ENCODE measurements at regions not wholly inside any gene's neighbourhood (a gene's known extent, or its start where the extent isn't known, plus 50 kb on each side); places are given as distances from the start of the nearest gene placed in this dataset.
A peak's percentile ranks its signal among the peaks of the same experiment; 100 is the strongest.
"Not testable (repeated sequence)": the region's sequence is repeated elsewhere in the genome, so short reads cannot be mapped to it uniquely, and the experiment has no call there.

GRCh38 chr12:61999311-61999710 is 260.9 kb upstream of the USP15 start:
- DNase-seq (ENCODE audit: low read depth in 2 of 2), result no peak

GRCh38 chr12:62001424-62001823 is 258.8 kb upstream of the USP15 start:
- DNase-seq (ENCODE audit: low read depth in 2 of 2), result no peak

- no peak for DNase-seq (ENCODE audit: low read depth in 2 of 2)
These were observed 257.0 kb upstream of the USP15 start for GRCh38 chr12:62003226-62003625.

DNA sequence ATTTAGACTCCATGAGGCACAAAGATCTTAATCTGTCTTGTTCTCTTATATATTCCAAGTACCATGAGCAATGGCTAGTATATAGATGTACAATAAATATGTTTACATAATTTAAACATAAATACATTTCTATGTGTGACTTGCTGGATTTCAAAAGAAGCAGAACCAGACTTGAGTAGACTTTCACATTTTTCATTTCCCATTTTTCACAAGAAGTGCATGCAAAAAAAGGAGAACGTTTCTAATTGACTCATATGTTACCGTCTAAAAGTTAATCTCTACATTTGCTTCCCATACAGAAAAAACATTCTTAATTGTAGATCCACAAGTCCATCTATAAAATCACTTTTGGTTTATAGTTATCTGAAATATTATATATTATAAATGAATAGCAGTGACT is 256.5 kb upstream of the USP15 start:
- DNase-seq (ENCODE audit: low read depth in 2 of 2), result no peak

GRCh38 chr12:62005615-62006014 is 254.6 kb upstream of the USP15 start:
- no peak for DNase-seq (ENCODE audit: low read depth in 2 of 2)

DNA sequence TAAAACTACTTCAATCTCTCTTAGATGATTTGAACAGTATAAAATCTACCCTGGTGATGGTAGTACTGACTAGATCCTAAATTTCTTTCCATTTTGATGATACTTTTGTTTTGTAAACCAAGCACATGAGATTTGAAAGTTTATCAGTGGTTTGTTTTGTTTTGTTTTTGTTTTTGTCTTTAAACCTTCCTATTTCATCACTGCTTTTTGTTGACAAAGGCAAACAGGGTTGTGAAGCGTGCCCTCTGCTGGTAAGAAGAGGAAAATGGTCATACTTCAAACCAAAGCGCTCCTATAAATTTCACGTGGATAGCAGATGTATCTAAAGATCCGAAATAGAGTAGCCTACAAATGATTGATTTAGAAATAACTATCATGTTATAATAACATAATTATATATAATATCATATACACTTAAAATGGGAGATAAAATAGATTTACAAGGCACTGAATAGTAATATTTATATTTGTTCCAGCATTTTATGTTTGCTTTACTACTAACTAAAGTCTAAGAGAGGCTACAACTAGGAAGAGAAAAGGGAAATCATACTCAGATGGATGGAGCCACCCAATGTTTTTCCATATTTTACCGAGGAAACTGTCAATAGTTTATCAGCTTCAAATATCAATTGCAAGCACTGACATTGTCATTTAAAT is 254.0 kb upstream of the USP15 start:
- peak in 1 of 2 experiments; percentile 11 for DNase-seq (ENCODE audit: low read depth in 2 of 2)

GRCh38 chr12:62008703-62009102 is 251.5 kb upstream of the USP15 start:
- no peak for DNase-seq (ENCODE audit: low read depth in 2 of 2)

DNA sequence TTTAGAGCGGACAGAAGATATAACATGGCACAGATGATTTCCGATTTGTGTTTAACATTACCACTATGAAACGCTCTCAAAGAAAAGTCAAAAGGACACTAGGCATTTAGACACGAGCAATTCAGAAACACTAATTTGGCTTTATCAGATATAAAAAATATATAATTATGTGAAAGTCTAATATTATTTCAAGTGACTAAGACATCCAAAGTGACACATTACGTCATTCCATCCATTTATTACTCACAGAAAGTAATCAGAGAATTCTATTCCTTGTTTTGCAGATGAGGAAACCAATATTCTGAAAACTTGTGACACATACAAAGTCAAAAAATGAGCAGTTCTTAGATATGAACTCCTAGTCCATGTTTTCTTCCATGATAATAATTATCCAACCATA is 250.8 kb upstream of the USP15 start:
- DNase-seq (ENCODE audit: low read depth in 2 of 2), result no peak

DNA sequence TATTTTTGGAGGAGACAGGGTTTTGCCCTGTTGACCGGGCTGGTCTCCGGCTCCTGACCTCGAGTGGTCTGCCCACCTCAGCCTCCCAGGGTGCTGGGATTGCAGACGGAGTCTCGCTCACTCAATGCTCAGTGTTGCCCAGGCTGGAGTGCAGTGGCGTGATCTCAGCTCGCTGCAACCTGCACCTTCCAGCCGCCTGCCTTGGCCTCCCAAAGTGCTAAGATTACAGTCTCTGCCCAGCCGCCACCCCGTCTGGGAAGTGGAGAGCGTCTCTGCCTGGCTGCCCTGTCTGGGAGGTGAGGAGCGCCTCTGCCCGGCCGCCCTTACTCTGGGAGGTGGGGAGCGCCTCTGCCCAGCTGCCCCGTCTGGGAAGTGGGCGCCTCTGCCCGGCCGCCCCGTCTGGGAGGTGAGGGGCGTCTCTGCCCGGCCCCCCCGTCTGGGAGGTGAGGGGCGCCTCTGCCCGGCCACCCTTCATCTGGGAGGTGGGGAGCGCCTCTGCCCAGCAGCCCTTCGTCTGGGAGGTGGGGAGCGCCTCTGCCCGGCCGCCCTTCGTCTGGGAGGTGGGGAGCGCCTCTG is 249.8 kb upstream of the USP15 start:
- not testable (repeated sequence) for DNase-seq (ENCODE audit: low read depth in 2 of 2)

DNA sequence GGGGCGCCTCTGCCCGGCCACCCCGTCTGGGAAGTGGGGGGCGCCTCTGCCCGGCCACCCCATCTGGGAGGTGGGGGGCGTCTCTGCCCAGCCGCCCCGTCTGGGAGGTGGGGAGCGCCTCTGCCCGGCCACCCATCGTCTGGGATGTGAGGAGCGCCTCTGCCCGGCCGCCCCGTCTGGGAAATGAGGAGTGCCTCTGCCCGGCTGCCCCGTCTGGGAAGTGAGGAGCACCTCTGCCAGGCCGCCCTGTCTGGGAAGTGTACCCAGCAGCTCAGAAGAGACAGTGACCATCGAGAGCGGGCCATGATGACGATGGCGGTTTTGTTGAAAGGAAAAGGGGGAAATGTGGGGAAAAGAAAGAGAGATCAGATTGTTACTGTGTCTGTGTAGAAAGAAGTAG is 249.2 kb upstream of the USP15 start:
- DNase-seq (ENCODE audit: low read depth in 2 of 2), result not testable (repeated sequence)

- DNase-seq (ENCODE audit: low read depth in 2 of 2), result no peak
These were observed 245.9 kb upstream of the USP15 start for GRCh38 chr12:62014330-62014729.

GRCh38 chr12:62016021-62016420 is 244.2 kb upstream of the USP15 start:
- no peak for DNase-seq (ENCODE audit: low read depth in 2 of 2)

DNA sequence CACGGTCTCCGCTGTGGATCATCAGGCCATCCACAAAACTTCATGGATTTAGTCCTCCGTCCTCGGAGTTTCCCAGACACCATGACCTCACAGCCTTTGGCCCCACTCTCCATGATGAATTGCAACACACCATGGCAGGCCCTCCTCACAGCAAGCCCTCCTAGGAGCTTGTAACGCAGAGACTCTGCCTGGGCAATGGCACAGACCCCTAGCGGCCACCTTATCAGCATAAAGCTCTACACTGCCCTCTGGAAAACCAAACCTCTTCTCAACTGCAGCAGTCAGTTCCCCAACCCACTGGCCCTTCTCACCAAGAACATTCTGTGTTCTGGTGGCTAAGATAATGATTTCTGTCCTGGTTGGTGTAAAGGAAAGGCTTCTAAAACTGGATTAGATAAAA is 238.4 kb upstream of the USP15 start:
- no peak for DNase-seq (ENCODE audit: low read depth in 2 of 2)

GRCh38 chr12:62028536-62028935 is 231.7 kb upstream of the USP15 start:
- no peak for DNase-seq (ENCODE audit: low read depth in 2 of 2)

- DNase-seq (ENCODE audit: low read depth in 2 of 2), result no peak
These were observed 227.3 kb upstream of the USP15 start for GRCh38 chr12:62032870-62033269.

- DNase-seq (ENCODE audit: low read depth in 2 of 2), result no peak
These were observed 215.6 kb upstream of the USP15 start for GRCh38 chr12:62044450-62045135.

DNA sequence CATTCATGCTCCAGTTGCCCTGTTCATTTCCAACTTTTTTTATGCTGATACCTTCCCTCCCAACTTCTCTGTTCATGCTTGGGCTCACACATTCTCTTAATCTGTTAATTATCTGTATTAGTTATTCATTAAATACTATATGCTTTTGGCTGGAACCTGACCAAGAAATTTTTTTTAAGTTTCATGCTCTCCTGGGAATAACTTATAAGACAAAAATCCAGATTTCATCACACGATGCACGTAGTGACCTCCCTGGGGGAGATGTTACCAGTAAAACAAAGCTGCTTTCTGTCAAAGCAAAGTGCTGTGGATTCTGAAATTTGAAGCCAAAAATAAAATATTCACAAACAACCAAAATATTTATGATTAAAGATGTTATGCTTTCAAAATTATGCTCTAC is 215.0 kb upstream of the USP15 start:
- no peak for DNase-seq (ENCODE audit: low read depth in 2 of 2)

DNA sequence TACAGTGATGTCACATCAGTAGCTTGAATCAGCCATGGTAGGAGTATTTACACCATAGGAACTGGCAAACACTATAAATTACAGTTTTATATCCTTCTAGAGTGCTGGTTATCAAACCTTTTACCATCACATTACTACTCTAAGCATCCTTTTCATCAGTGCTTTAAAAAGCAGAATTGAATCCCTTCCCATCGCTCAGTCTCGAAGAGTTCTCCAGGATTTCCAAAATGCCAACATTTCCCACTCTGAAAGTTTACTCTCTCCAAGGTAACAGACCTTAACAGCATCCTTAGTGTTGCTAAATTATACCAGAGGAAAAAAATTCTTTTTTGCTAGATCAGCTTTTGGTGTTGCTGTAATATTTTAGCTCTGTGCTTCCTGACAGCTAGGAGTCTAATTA is 209.4 kb upstream of the USP15 start:
- no peak for DNase-seq (ENCODE audit: low read depth in 2 of 2)

DNA sequence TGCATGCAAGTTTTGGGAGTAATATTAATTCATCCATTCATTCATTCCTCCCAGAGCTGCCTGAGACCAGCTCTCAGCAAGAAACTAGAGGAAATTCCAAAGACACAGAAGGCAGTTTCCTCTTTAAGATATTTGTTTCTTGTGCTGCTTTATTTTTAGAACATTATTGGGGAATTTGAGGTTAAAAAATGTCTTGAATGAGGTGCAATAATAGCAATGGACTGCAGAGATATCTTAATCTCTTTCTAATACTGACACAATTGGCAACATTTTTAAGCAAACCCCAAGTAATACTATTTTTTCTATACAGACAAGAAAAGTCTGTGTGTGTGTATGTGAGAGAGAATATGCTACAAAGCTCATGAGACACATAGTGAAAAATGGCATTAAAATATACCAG is 190.2 kb upstream of the USP15 start:
- DNase-seq (ENCODE audit: low read depth in 2 of 2), result no peak

- DNase-seq (ENCODE audit: low read depth in 2 of 2), result not testable (repeated sequence)
These were observed 187.0 kb upstream of the USP15 start for GRCh38 chr12:62073236-62073635.

- DNase-seq (ENCODE audit: low read depth in 2 of 2), result no peak
These were observed 184.3 kb upstream of the USP15 start for GRCh38 chr12:62075870-62076269.

DNA sequence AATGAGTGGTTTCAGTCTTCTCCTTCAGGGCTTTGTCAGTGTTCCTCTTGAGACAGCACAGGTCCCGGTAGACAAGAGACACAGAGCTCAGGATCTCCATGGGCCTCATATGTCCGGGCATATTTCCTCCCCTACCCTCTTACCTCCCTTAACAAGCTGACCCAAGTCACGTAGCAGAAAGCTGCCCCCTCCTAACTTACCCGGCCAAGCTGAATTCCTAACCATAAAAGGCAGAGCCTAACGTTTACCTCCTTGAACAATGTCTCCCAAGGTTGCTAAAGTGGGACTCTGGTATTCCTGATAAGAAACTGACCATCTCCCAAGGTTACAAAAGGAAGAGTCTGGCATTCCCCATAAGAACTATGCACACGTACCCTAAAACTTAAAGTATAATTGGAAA is 182.2 kb upstream of the USP15 start:
- DNase-seq (ENCODE audit: low read depth in 2 of 2), result no peak

DNA sequence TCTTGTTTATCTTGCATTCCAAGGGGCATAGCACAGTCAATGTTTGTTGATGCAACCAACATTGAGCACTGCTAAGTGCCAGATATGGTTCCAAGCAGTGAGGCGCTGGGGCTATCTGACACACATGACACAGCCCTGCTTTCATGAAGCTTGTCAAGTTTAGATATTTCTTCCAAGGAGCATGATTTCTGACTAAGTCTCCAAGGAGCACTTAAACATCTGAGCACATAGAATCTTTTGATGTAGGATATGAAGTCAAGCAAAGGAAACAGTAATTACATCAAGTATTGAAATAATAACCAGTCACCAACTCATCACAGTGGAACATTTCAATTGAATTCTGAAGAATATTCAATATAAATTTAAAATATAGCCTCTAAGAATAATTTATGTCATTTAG is 177.8 kb upstream of the USP15 start:
- no peak for DNase-seq (ENCODE audit: low read depth in 2 of 2)

Measured in fibroblast of skin of left quadriceps (primary cell).